ENCODE measurements at regions not wholly inside any gene's neighbourhood (a gene's known extent, or its start where the extent isn't known, plus 50 kb on each side); places are given as distances from the start of the nearest gene placed in this dataset.

DNA sequence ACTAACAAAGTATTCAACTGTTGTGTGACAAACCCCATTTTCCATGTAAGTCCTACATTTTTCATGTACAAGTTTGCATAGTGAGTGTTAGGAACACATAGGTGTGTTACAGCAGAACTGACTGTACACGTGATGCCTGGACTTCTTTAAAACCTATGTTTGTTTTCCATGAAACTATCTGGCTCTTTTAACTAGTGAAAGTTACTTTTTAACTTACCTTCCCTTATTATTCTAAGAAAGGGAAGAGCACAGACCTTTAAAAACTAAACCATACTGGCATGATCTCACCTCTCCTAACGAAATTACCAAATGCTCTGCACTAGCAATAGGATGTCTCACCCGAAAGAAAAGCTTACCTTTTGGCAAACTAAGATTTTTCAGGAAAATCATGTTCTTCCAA is 87.8 kb downstream of the CENPW start:
- no peak for TF ChIP-seq CTCF (IDR thresholded peaks at IDR 0.05)
- no peak for TF ChIP-seq POLR2A (IDR thresholded peaks at IDR 0.05)
- no peak for TF ChIP-seq POLR2AphosphoS5 (IDR thresholded peaks at IDR 0.05; ENCODE audit: insufficient read depth in 1 of 2, low read depth in 1 of 2)
